H9 (cell line): ENCODE measurements at regions not wholly inside any gene's neighbourhood (a gene's known extent, or its start where the extent isn't known, plus 50 kb on each side); places are given as distances from the start of the nearest gene placed in this dataset.

Experiments used
- DNase-seq: peaks from one replicate; pipeline ENCODE4 v3.0.0-alpha.2; 2017
- H2AFZ ChIP-seq: one replicate; pipeline ENCODE4 v1.6.1; 2013; ENCODE audit warnings: mild to moderate bottlenecking, low read length, control low read depth, moderate library complexity
- H2AK5ac ChIP-seq: 2 replicates; pipeline ENCODE4 v1.6.1; 2013; ENCODE audit warnings: low read length, control low read depth, mixed read lengths; ENCODE audit not compliant: insufficient read length
- H2BK120ac ChIP-seq: one replicate; pipeline ENCODE4 v1.6.1; 2013; ENCODE audit warnings: low read depth, mild to moderate bottlenecking, low read length, control low read depth, inconsistent platforms; ENCODE audit not compliant: poor library complexity, severe bottlenecking
- H2BK12ac ChIP-seq: 2 replicates; pipeline ENCODE4 v1.6.1; 2013; ENCODE audit warnings: low read length, control low read depth, mixed read lengths, low read depth; ENCODE audit not compliant: insufficient read length
- H2BK15ac ChIP-seq: 2 replicates; pipeline ENCODE4 v1.6.1; 2013; ENCODE audit warnings: low read depth, low read length, control low read depth
- H2BK20ac ChIP-seq: one replicate; pipeline ENCODE4 v1.6.1; 2013; ENCODE audit warnings: low read depth, mild to moderate bottlenecking, low read length, control low read depth, inconsistent platforms; ENCODE audit not compliant: poor library complexity, severe bottlenecking
- H2BK5ac ChIP-seq: 2 replicates; pipeline ENCODE4 v1.6.1; 2013; ENCODE audit warnings: low read length, control low read depth, mixed read lengths; ENCODE audit not compliant: insufficient read length
- H3K14ac ChIP-seq: 2 replicates; pipeline ENCODE4 v1.6.1; 2013; ENCODE audit warnings: low read length, control low read depth; ENCODE audit not compliant: insufficient read depth
- H3K18ac ChIP-seq: 2 replicates; pipeline ENCODE4 v1.6.1; 2013; ENCODE audit warnings: low read depth, mild to moderate bottlenecking, mixed read lengths, low read length, control low read depth; ENCODE audit not compliant: insufficient read length
- H3K23ac ChIP-seq: 2 replicates; pipeline ENCODE4 v1.6.1; 2013; ENCODE audit warnings: low read length, control low read depth, mixed read lengths, low read depth; ENCODE audit not compliant: insufficient read length
- H3K23me2 ChIP-seq: 2 replicates; pipeline ENCODE4 v1.6.1; 2013; ENCODE audit warnings: low read depth, mild to moderate bottlenecking, mixed read lengths, low read length, control low read depth; ENCODE audit not compliant: insufficient read length, poor library complexity, severe bottlenecking
- H3K27ac ChIP-seq: 2 replicates; pipeline ENCODE4 v1.5.1; 2013; ENCODE audit warnings: low read length, control low read depth, mixed read lengths, low read depth; ENCODE audit not compliant: insufficient read length
- H3K27me3 ChIP-seq: 2 replicates; pipeline ENCODE4 v1.6.1; 2013; ENCODE audit warnings: low read length, control low read depth, inconsistent platforms; ENCODE audit not compliant: insufficient read depth
- H3K4ac ChIP-seq: 2 replicates; pipeline ENCODE4 v1.6.1; 2013; ENCODE audit warnings: low read depth, mild to moderate bottlenecking, control low read depth, inconsistent platforms, low read length, moderate library complexity
- H3K4me1 ChIP-seq: 2 replicates; pipeline ENCODE4 v1.6.1; 2013; ENCODE audit warnings: low read length, control low read depth, inconsistent platforms; ENCODE audit not compliant: insufficient read depth
- H3K4me2 ChIP-seq: 2 replicates; pipeline ENCODE4 v1.6.1; 2013; ENCODE audit warnings: low read length, control low read depth, mixed read lengths; ENCODE audit not compliant: insufficient read length, insufficient read depth
- H3K56ac ChIP-seq: 2 replicates; pipeline ENCODE4 v1.6.1; 2013; ENCODE audit warnings: low read depth, mild to moderate bottlenecking, mixed read lengths, low read length, control low read depth; ENCODE audit not compliant: insufficient read length
- H3K79me1 ChIP-seq: 2 replicates; pipeline ENCODE4 v1.6.1; 2013; ENCODE audit warnings: low read depth, mild to moderate bottlenecking, moderate library complexity, low read length, control low read depth, inconsistent platforms; ENCODE audit not compliant: insufficient read depth, poor library complexity, severe bottlenecking
- H3K79me2 ChIP-seq: 2 replicates; pipeline ENCODE4 v1.6.1; 2013; ENCODE audit warnings: low read length, control low read depth, inconsistent platforms; ENCODE audit not compliant: insufficient read depth
- H3K9ac ChIP-seq: 2 replicates; pipeline ENCODE4 v1.6.1; 2013; ENCODE audit warnings: low read length, control low read depth, mixed read lengths; ENCODE audit not compliant: insufficient read length; ENCODE audit errors: extremely low read depth
- H3K9me3 ChIP-seq: one replicate; pipeline ENCODE4 v1.6.1; 2013; ENCODE audit warnings: low read depth, low read length, inconsistent platforms; ENCODE audit not compliant: control insufficient read depth
- H3T11ph ChIP-seq: one replicate; pipeline ENCODE4 v1.6.1; 2013; ENCODE audit warnings: mild to moderate bottlenecking, low read length, control low read depth, inconsistent platforms
- H4K20me1 ChIP-seq: one replicate; pipeline ENCODE4 v1.6.1; 2013; ENCODE audit not compliant: control insufficient read depth, insufficient read length, insufficient read depth
- H4K5ac ChIP-seq: 2 replicates; pipeline ENCODE4 v1.6.1; 2013; ENCODE audit warnings: low read depth, mild to moderate bottlenecking, mixed read lengths, low read length, control low read depth; ENCODE audit not compliant: insufficient read length
- H4K8ac ChIP-seq: replicated peaks from 2 replicates; pipeline ENCODE4 v1.6.1; 2013; ENCODE audit warnings: low read length, control low read depth, mixed read lengths, low read depth; ENCODE audit not compliant: insufficient read length
- H4K91ac ChIP-seq: 2 replicates; pipeline ENCODE4 v1.6.1; 2013; ENCODE audit warnings: low read depth, mild to moderate bottlenecking, moderate library complexity, mixed read lengths, low read length, control low read depth; ENCODE audit not compliant: insufficient read length
- H3K27ac Mint-ChIP-seq, 3 experiments: 2 replicates in 2 of 3; 3 replicates in 1 of 3; pipeline ENCODE4 v1.8.0; 2020 to 2021; ENCODE audit warnings: mixed read lengths in 3 of 3, mild to moderate bottlenecking in 1 of 3, moderate library complexity in 1 of 3
- H3K27me3 Mint-ChIP-seq: 2 replicates; pipeline ENCODE4 v1.8.0; 2021; ENCODE audit warnings: low read depth, mild to moderate bottlenecking, moderate library complexity, mixed read lengths
- H3K36me3 Mint-ChIP-seq, 3 experiments: 2 replicates in 2 of 3; 3 replicates in 1 of 3; pipeline ENCODE4 v1.8.0; 2020 to 2021; ENCODE audit warnings: low read depth in 3 of 3, mixed read lengths in 3 of 3; ENCODE audit not compliant: insufficient read depth in 1 of 3
- H3K4me1 Mint-ChIP-seq, 2 experiments: 2 replicates each; pipeline ENCODE4 v1.8.0; 2020; ENCODE audit warnings: mixed read lengths in 2 of 2
- H3K4me3 Mint-ChIP-seq, 2 experiments: 2 replicates in 1 of 2; 3 replicates in 1 of 2; pipeline ENCODE4 v1.8.0; 2020 to 2021; ENCODE audit warnings: mild to moderate bottlenecking in 2 of 2, mixed read lengths in 2 of 2, moderate library complexity in 1 of 2
- H3K9me3 Mint-ChIP-seq, 2 experiments: 2 replicates in 1 of 2; 3 replicates in 1 of 2; pipeline ENCODE4 v1.8.0; 2020; ENCODE audit warnings: mild to moderate bottlenecking in 2 of 2, mixed read lengths in 2 of 2, moderate library complexity in 1 of 2
- WGBS: extraction: QIAGEN DNeasy Blood & Tissue Kit; methylation state at CpG from one replicate; pipeline ENCODE4 v1.1.7; 2013; ENCODE audit warnings: missing lambda C conversion rate, low lambda C conversion rate, mixed read lengths; ENCODE audit not compliant: insufficient read length; ENCODE audit errors: extremely low coverage; 5-methylcytosine and 5-hydroxymethylcytosine counted together
- TF ChIP-seq, protein P1 (sequence below): fragments of 200-600 bp; sonication (generic); conservative IDR thresholded peaks from 3 replicates; pipeline ENCODE4 v1.8.0; 2021; ENCODE audit warnings: antibody characterized with exemption, mild to moderate bottlenecking

DNA sequence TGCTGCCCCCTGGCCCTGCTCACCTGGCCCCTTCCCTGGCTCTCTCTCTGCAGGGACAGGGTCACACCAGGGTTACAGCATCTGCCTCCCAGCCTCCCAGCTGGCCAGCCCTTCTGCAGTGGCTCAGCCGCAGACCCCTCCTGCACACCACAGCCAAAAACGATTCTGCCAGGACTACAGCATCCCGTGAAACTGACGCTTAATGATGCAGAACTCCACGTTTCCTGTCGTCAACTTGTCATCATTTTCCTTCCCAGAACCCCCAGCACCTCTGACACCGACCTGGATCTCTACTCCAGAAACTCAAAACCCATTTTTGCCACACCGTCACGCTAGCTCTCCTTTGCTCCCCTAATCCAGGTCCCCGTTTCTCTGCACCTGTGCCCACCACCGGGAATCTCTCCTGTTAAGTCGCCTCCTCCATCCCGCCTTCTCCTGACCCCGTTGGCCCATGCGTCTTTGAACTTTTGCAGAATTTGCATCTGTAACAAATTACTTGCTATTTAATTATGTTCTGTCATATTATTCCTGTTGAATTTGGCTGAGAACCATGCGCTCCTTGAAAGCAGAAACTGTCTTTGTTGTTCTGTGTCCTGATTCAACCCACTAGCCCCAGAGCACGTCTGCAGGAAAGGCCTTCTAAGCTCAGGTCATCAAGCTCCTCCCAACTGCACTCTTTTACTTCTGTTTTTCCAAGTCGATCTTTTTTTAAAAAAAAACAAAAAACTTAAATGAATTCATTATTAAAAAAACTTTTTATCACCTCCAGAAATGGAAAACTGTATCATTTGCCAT lies 173.2 kb upstream of the COPS8 start:
- no peak overlapping the region for H2BK120ac ChIP-seq
- H3K27me3 Mint-ChIP-seq, result peaks cover 9% of the 10 kb centered on the region

More for the DNA sequence above, 173.2 kb upstream of the COPS8 start:
- Histone ChIP-seq H3K14ac (no peak overlapping the region), H3K56ac (no peak overlapping the region), H3K9ac (no peak overlapping the region), H4K20me1 (no peaks in the 10 kb centered on the region), H2BK5ac (no peak overlapping the region), H4K8ac (no peak overlapping the region), H3K18ac (no peak overlapping the region), H2BK20ac (no peak overlapping the region), H3K23ac (no peak overlapping the region), H3K27ac (no peak overlapping the region), H3T11ph (no peak overlapping the region), H3K4ac (no peak overlapping the region), H3K79me2 (no peaks in the 10 kb centered on the region), H4K91ac (no peak overlapping the region), H4K5ac (no peak overlapping the region), H3K4me1 (no peaks in the 10 kb centered on the region), H3K79me1 (no peaks in the 10 kb centered on the region), H3K9me3 (no peaks in the 10 kb centered on the region), H2AK5ac (no peak overlapping the region), H2AFZ (no peak overlapping the region), H3K27me3 (no peaks in the 10 kb centered on the region), H3K4me2 (no peak overlapping the region), H3K23me2 (no peaks in the 10 kb centered on the region), H2BK15ac (no peak overlapping the region), H2BK12ac (no peak overlapping the region)
- H3K4me3 Mint-ChIP-seq, result no peak overlapping the region
- no peaks in the 10 kb centered on the region for H3K9me3 Mint-ChIP-seq
- DNase-seq, result no peak
- TF ChIP-seq, protein P1, sequence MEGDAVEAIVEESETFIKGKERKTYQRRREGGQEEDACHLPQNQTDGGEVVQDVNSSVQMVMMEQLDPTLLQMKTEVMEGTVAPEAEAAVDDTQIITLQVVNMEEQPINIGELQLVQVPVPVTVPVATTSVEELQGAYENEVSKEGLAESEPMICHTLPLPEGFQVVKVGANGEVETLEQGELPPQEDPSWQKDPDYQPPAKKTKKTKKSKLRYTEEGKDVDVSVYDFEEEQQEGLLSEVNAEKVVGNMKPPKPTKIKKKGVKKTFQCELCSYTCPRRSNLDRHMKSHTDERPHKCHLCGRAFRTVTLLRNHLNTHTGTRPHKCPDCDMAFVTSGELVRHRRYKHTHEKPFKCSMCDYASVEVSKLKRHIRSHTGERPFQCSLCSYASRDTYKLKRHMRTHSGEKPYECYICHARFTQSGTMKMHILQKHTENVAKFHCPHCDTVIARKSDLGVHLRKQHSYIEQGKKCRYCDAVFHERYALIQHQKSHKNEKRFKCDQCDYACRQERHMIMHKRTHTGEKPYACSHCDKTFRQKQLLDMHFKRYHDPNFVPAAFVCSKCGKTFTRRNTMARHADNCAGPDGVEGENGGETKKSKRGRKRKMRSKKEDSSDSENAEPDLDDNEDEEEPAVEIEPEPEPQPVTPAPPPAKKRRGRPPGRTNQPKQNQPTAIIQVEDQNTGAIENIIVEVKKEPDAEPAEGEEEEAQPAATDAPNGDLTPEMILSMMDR, result no peak
- peaks cover 8 to 9% of the 10 kb centered on the region in 2 experiments for H3K4me1 Mint-ChIP-seq
- no peaks in the 10 kb centered on the region for H3K36me3 Mint-ChIP-seq
- 100% methylated on average over 1 of the region's 18 CpGs for WGBS
- H3K27ac Mint-ChIP-seq, result peak overlapping the region in 1 of 3 experiments; percentile 21; a peak in 1 of 7 replicates
